ENCODE measurements at regions not wholly inside any gene's neighbourhood (a gene's known extent, or its start where the extent isn't known, plus 50 kb on each side); places are given as distances from the start of the nearest gene placed in this dataset.

GRCh38 chr16:49101997-49102396 lies 179.6 kb downstream of the CBLN1 start:
- H3K27ac ChIP-seq (ENCODE audit: low read length), result no peak overlapping the region
- no peaks in the 10 kb centered on the region for H3F3A ChIP-seq (ENCODE audit: insufficient read depth, low read length)
- TF ChIP-seq EZH2 (optimal IDR thresholded peaks at IDR 0.05; ENCODE audit: low read depth, low read length), result no peak
- no peaks in the 10 kb centered on the region for H3K27me3 ChIP-seq (replicated peaks; ENCODE audit: insufficient read depth, low read length)
- no peaks in the 10 kb centered on the region for H4K20me1 ChIP-seq (ENCODE audit: insufficient read depth, low read length)
- no peak overlapping the region for H3K4me2 ChIP-seq (ENCODE audit: low read depth, low read length)
- no peak overlapping the region for H3K9ac ChIP-seq (ENCODE audit: low read length)
- H3K4me1 ChIP-seq (ENCODE audit: low read length), result no peaks in the 10 kb centered on the region
- H3K79me2 ChIP-seq (ENCODE audit: low read length), result no peaks in the 10 kb centered on the region
- H3K9me2 ChIP-seq (replicated peaks; ENCODE audit: insufficient read depth, low read length), result no peaks in the 10 kb centered on the region
- DNase-seq, result no peak
- no peaks in the 10 kb centered on the region for H3K9me3 ChIP-seq (replicated peaks; ENCODE audit: insufficient read depth, low read length)
- H3K36me3 ChIP-seq (replicated peaks; ENCODE audit: insufficient read depth, low read length), result no peaks in the 10 kb centered on the region
- H3K4me3 ChIP-seq (ENCODE audit: low read length), result no peak overlapping the region
- no peak overlapping the region for H2AFZ ChIP-seq (ENCODE audit: low read length)

DNA sequence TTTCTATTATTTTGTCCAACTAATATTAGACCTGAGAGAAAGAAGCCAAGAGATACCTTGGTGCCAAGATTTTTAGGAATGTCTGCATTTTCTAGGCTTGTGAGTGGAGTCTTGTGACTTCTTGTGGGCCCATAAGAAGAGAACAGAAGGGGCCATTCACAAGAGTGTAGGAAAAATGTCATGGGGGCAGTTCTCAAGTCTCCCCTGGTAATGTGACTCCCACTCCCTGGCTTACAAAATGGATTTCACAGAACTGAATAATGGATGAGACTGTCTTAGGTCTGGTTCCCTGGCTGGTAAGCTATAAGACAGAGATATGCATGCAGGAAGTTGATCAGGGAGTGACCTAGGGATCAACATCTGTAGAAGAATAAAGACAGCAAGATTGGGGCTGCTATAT lies 181.3 kb downstream of the CBLN1 start:
- Histone ChIP-seq H3K4me3 (ENCODE audit: low read length) (no peak overlapping the region), H3K9ac (ENCODE audit: low read length) (no peak overlapping the region), H2AFZ (ENCODE audit: low read length) (no peak overlapping the region), H4K20me1 (ENCODE audit: insufficient read depth, low read length) (no peaks in the 10 kb centered on the region), H3K27ac (ENCODE audit: low read length) (no peak overlapping the region), H3K36me3 (replicated peaks; ENCODE audit: insufficient read depth, low read length) (no peaks in the 10 kb centered on the region), H3K79me2 (ENCODE audit: low read length) (no peaks in the 10 kb centered on the region), H3K9me3 (replicated peaks; ENCODE audit: insufficient read depth, low read length) (no peaks in the 10 kb centered on the region), H3F3A (ENCODE audit: insufficient read depth, low read length) (no peaks in the 10 kb centered on the region), H3K27me3 (replicated peaks; ENCODE audit: insufficient read depth, low read length) (no peaks in the 10 kb centered on the region), H3K4me1 (ENCODE audit: low read length) (no peaks in the 10 kb centered on the region), H3K9me2 (replicated peaks; ENCODE audit: insufficient read depth, low read length) (no peaks in the 10 kb centered on the region), H3K4me2 (ENCODE audit: low read depth, low read length) (no peak overlapping the region)
- DNase-seq, result no peak
- no peak for TF ChIP-seq EZH2phosphoT487 (IDR thresholded peaks at IDR 0.05; ENCODE audit: low read length)
- TF ChIP-seq EZH2 (optimal IDR thresholded peaks at IDR 0.05; ENCODE audit: low read depth, low read length), result no peak
- TF ChIP-seq, protein P1, sequence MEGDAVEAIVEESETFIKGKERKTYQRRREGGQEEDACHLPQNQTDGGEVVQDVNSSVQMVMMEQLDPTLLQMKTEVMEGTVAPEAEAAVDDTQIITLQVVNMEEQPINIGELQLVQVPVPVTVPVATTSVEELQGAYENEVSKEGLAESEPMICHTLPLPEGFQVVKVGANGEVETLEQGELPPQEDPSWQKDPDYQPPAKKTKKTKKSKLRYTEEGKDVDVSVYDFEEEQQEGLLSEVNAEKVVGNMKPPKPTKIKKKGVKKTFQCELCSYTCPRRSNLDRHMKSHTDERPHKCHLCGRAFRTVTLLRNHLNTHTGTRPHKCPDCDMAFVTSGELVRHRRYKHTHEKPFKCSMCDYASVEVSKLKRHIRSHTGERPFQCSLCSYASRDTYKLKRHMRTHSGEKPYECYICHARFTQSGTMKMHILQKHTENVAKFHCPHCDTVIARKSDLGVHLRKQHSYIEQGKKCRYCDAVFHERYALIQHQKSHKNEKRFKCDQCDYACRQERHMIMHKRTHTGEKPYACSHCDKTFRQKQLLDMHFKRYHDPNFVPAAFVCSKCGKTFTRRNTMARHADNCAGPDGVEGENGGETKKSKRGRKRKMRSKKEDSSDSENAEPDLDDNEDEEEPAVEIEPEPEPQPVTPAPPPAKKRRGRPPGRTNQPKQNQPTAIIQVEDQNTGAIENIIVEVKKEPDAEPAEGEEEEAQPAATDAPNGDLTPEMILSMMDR (IDR thresholded peaks at IDR 0.05; ENCODE audit: low read length), result no peak

DNA sequence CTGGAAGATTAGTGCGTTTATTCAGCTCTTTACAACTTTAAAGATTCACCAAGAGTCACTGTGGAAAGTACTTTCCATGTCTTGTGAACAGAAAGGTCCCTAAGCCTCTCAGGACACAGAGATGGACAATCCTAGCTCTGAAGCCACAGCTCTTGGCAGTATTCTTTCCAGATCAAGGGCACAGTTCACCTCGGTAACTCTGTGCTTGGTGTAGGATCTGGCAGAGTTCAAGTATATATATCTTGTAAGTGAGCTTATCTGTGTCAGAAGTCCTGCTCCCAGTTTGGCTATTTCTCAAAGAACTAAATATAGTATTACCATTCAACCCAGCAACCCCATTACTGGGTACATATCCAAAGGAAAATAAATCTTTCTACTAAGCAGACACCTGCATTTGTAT lies 183.7 kb downstream of the CBLN1 start:
- no peaks in the 10 kb centered on the region for H3K9me3 ChIP-seq (replicated peaks; ENCODE audit: insufficient read depth, low read length)
- TF ChIP-seq EZH2 (optimal IDR thresholded peaks at IDR 0.05; ENCODE audit: low read depth, low read length), result no peak
- TF ChIP-seq, protein P1 (IDR thresholded peaks at IDR 0.05; ENCODE audit: low read length), result no peak
- TF ChIP-seq EZH2phosphoT487 (IDR thresholded peaks at IDR 0.05; ENCODE audit: low read length), result no peak

DNA sequence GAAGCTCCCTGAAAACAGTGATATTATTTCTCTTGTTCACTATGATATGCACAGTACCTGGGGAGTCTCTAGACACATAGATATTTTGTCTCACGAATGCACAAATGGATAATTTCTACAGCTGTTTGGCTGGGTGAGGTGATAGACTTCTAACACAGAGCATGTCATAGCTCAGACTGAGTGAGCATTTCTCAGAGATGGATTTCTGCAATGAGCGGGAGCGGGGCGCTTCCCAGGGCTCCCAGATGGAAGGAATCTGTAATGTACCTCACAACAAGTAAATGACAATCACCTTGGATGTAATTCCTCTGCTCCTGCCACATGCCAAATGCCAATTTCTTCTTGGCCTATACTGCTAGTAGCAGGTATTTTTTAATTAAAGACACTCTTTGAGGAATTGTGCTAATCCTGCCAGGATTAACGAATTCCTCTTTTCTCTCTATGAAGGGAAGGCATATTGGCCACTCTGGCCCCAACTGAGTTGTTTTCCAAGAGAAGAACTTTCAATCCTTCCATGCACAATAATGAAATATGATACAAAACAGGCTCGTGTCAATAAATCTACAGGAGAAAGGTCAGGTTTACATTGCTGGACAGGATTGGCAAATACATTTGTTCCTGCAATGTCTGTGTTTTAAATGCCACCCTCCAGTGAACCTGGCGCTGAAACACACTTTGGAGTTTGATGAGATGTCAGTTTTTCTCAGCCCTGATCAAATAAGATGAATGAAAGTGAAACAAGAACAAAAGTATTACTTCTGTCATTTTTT lies 185.3 kb downstream of the CBLN1 start:
- H3K4me3 ChIP-seq (ENCODE audit: low read length), result no peak overlapping the region
- no peaks in the 10 kb centered on the region for H3K36me3 ChIP-seq (replicated peaks; ENCODE audit: insufficient read depth, low read length)
- no peaks in the 10 kb centered on the region for H3K79me2 ChIP-seq (ENCODE audit: low read length)
- TF ChIP-seq, protein P1 (IDR thresholded peaks at IDR 0.05; ENCODE audit: low read length), result no peak
- no peaks in the 10 kb centered on the region for H3K9me3 ChIP-seq (replicated peaks; ENCODE audit: insufficient read depth, low read length)
- no peak overlapping the region for H3K4me2 ChIP-seq (ENCODE audit: low read depth, low read length)
- H3K27me3 ChIP-seq (replicated peaks; ENCODE audit: insufficient read depth, low read length), result no peaks in the 10 kb centered on the region
- DNase-seq, result no peak
- H2AFZ ChIP-seq (ENCODE audit: low read length), result no peak overlapping the region
- H3K9me2 ChIP-seq (replicated peaks; ENCODE audit: insufficient read depth, low read length), result no peaks in the 10 kb centered on the region
- H3K9ac ChIP-seq (ENCODE audit: low read length), result no peak overlapping the region
- H3F3A ChIP-seq (ENCODE audit: insufficient read depth, low read length), result no peaks in the 10 kb centered on the region
- no peaks in the 10 kb centered on the region for H3K4me1 ChIP-seq (ENCODE audit: low read length)
- no peaks in the 10 kb centered on the region for H4K20me1 ChIP-seq (ENCODE audit: insufficient read depth, low read length)
- H3K27ac ChIP-seq (ENCODE audit: low read length), result no peak overlapping the region

More for the DNA sequence above, 183.7 kb downstream of the CBLN1 start:
- Histone ChIP-seq H2AFZ (ENCODE audit: low read length) (no peak overlapping the region), H3K4me3 (ENCODE audit: low read length) (no peak overlapping the region), H3F3A (ENCODE audit: insufficient read depth, low read length) (no peaks in the 10 kb centered on the region), H3K4me2 (ENCODE audit: low read depth, low read length) (no peak overlapping the region), H3K36me3 (replicated peaks; ENCODE audit: insufficient read depth, low read length) (no peaks in the 10 kb centered on the region), H4K20me1 (ENCODE audit: insufficient read depth, low read length) (no peaks in the 10 kb centered on the region), H3K9ac (ENCODE audit: low read length) (no peak overlapping the region), H3K4me1 (ENCODE audit: low read length) (no peaks in the 10 kb centered on the region), H3K27ac (ENCODE audit: low read length) (no peak overlapping the region), H3K79me2 (ENCODE audit: low read length) (no peaks in the 10 kb centered on the region), H3K27me3 (replicated peaks; ENCODE audit: insufficient read depth, low read length) (no peaks in the 10 kb centered on the region), H3K9me2 (replicated peaks; ENCODE audit: insufficient read depth, low read length) (no peaks in the 10 kb centered on the region)
- no peak for DNase-seq
